Endothelial cell of umbilical vein (primary cell): ENCODE measurements at regions not wholly inside any gene's neighbourhood (a gene's known extent, or its start where the extent isn't known, plus 50 kb on each side); places are given as distances from the start of the nearest gene placed in this dataset.

Source experiments
- BruUV-seq: library from RNA; stranded (reverse); fragments of 400-500 nt; replicated peaks from 2 replicates; lab custom pipeline; 2021; lab: Mats Ljungman, UMichigan
- CTCF ChIA-PET: fragments of 300-600, 350-600 bp; sonication (Branson Sonifier 250); formaldehyde crosslinking; loops from one replicate; lab custom pipeline; 2021; ENCODE audit warnings: antibody characterized with exemption, inconsistent platforms; lab: Charles Lee
- POLR2A ChIA-PET: fragments of 300-600, 350-600 bp; sonication (Branson Sonifier 250); formaldehyde crosslinking; loops from one replicate; lab custom pipeline; 2021; ENCODE audit warnings: antibody characterized with exemption, inconsistent platforms; lab: Charles Lee
- DNase-seq: peaks from one replicate; pipeline ENCODE4 v3.0.0-alpha.2; 2011; ENCODE audit warnings: low read depth, low spot score
- FAIRE-seq: peaks from 2 replicates; lab custom pipeline; 2011; peaks lifted over from hg19 to GRCh38; lab: Jason Lieb, UNC
- H2AFZ ChIP-seq: 2 replicates; pipeline ENCODE4 v1.6.0; 2012; ENCODE audit warnings: low read depth, low read length, control low read depth, inconsistent platforms
- H3K27ac ChIP-seq: 2 replicates; pipeline ENCODE4 v1.5.1; 2011; ENCODE audit warnings: low read depth, mild to moderate bottlenecking, control low read depth, low read length, moderate library complexity; ENCODE audit not compliant: insufficient read depth
- H3K27me3 ChIP-seq, 2 experiments: 2 replicates each; pipeline versions ENCODE4 v1.6.0 to v1.6.1; 2011; ENCODE audit warnings: low read length in 2 of 2, mixed read lengths in 1 of 2; ENCODE audit not compliant: control insufficient read depth in 2 of 2, insufficient read depth in 2 of 2
- H3K36me3 ChIP-seq, 2 experiments: 2 replicates in 1 of 2; 3 replicates in 1 of 2; pipeline ENCODE4 v1.5.1; 2011; ENCODE audit warnings: low read length in 2 of 2, mild to moderate bottlenecking in 1 of 2, moderate library complexity in 1 of 2; ENCODE audit not compliant: control insufficient read depth in 2 of 2, insufficient read depth in 2 of 2; ENCODE audit errors: extremely low read depth in 1 of 2
- H3K4me1 ChIP-seq: 3 replicates; pipeline ENCODE4 v1.5.1; 2011; ENCODE audit warnings: mild to moderate bottlenecking, low read length; ENCODE audit not compliant: control insufficient read depth, insufficient read depth; ENCODE audit errors: extremely low read depth
- H3K4me2 ChIP-seq: 2 replicates; pipeline ENCODE4 v1.6.1; 2011; ENCODE audit warnings: low read length, control low read depth, mixed read lengths; ENCODE audit not compliant: insufficient read depth
- H3K4me3 ChIP-seq, 3 experiments: fragments of 200-600 bp in 1 of 3; sonication (generic), shearing (Covaris generic) in 1 of 3; replicated peaks in 1 of 3; 2 replicates each; pipeline ENCODE4 v1.5.1; 2011 to 2016; ENCODE audit warnings: control low read depth in 3 of 3, low read length in 3 of 3, mild to moderate bottlenecking in 2 of 3, inconsistent platforms in 1 of 3, low read depth in 1 of 3, moderate library complexity in 1 of 3; ENCODE audit not compliant: insufficient read depth in 1 of 3
- H3K79me2 ChIP-seq: 2 replicates; pipeline ENCODE4 v1.6.0; 2012; ENCODE audit warnings: low read length, inconsistent platforms; ENCODE audit not compliant: control insufficient read depth, insufficient read depth
- H3K9ac ChIP-seq: replicated peaks from 2 replicates; pipeline ENCODE3; 2011; ENCODE audit warnings: low read length, control low read depth; ENCODE audit not compliant: insufficient read depth; ENCODE audit errors: extremely low read depth
- H3K9me1 ChIP-seq: replicated peaks from 3 replicates; pipeline ENCODE4 v1.6.0; 2011; ENCODE audit warnings: mild to moderate bottlenecking, low read length; ENCODE audit not compliant: control insufficient read depth, insufficient read depth; ENCODE audit errors: extremely low read depth
- H3K9me3 ChIP-seq: replicated peaks from 2 replicates; pipeline ENCODE4 v1.5.1; 2012; ENCODE audit warnings: low read length, inconsistent platforms; ENCODE audit not compliant: control insufficient read depth, insufficient read depth
- H4K20me1 ChIP-seq: replicated peaks from 2 replicates; pipeline ENCODE3; 2011; ENCODE audit warnings: mild to moderate bottlenecking, low read length; ENCODE audit not compliant: control insufficient read depth, insufficient read depth; ENCODE audit errors: extremely low read depth
- CTCF ChIP-seq, 2 donors: IDR thresholded peaks; 1 replicate in 1 of 2; 2 replicates in 1 of 2; pipeline ENCODE4 v1.5.1; 2011; ENCODE audit warnings: low read length in 2 of 2, mild to moderate bottlenecking in 2 of 2, moderate library complexity in 2 of 2, control low read depth in 1 of 2, inconsistent platforms in 1 of 2, low read depth in 1 of 2; ENCODE audit not compliant: insufficient read depth in 1 of 2; ENCODE audit errors: extremely low read depth in 1 of 2
- EZH2 ChIP-seq: IDR thresholded peaks from 2 replicates; pipeline ENCODE4 v1.6.1; 2012; ENCODE audit warnings: borderline replicate concordance, low read depth, mild to moderate bottlenecking, moderate library complexity, low read length, inconsistent platforms; ENCODE audit not compliant: severe bottlenecking
- GATA2 ChIP-seq: IDR thresholded peaks from 2 replicates; pipeline ENCODE4 v1.7.0; 2011; ENCODE audit warnings: low read depth, mild to moderate bottlenecking, moderate library complexity, mixed read lengths, low read length; ENCODE audit not compliant: insufficient read length, insufficient read depth
- MYC ChIP-seq: IDR thresholded peaks from one replicate; pipeline ENCODE4 v1.6.1; 2011; ENCODE audit warnings: mild to moderate bottlenecking, low read depth, low read length
- POLR2A ChIP-seq: IDR thresholded peaks from 2 replicates; pipeline ENCODE4 v1.6.1; 2012; ENCODE audit warnings: low read depth, mild to moderate bottlenecking, control low read depth, low read length
- POLR2AphosphoS5 ChIP-seq: IDR thresholded peaks from 2 replicates; pipeline ENCODE4 v1.6.1; 2012; ENCODE audit warnings: low read depth, mild to moderate bottlenecking, control low read depth, low read length, moderate library complexity; ENCODE audit not compliant: insufficient read depth
- dilution Hi-C: fragments of 300-500 bp; cut with MboI; formaldehyde crosslinking; loops from one replicate; pipeline ENCODE4 v1.15.0; 2019; ENCODE audit warnings: low sequenced_read_pairs; ENCODE audit not compliant: extremely low pct_ligation_motif_present
- intact Hi-C: fragments of 100-400 bp; cut with micrococcal nuclease; formaldehyde crosslinking; loops from one replicate; pipeline ENCODE4 v1.10.0; 2022

GRCh38 chr5:39697881-39698280 is 273.1 kb upstream of the DAB2 start:
- H3K9ac ChIP-seq, result no peak overlapping the region
- H3K4me3 ChIP-seq, result no peak overlapping the region
- CTCF ChIA-PET, result no interaction called here
- no peak overlapping the region for H3K27ac ChIP-seq
- no peak overlapping the region for H2AFZ ChIP-seq
- H3K4me1 ChIP-seq, result no peaks in the 10 kb centered on the region
- no peak for FAIRE-seq
- no peaks in the 10 kb centered on the region for H3K79me2 ChIP-seq
- H3K36me3 ChIP-seq, result no peaks in the 10 kb centered on the region
- no peaks in the 10 kb centered on the region for H4K20me1 ChIP-seq
- TF ChIP-seq GATA2, result no peak
- TF ChIP-seq POLR2A, result no peak
- POLR2A ChIA-PET, result no interaction called here
- dilution Hi-C loops, result no loop called here
- no peaks in the 10 kb centered on the region for H3K27me3 ChIP-seq
- H3K9me3 ChIP-seq, result no peaks in the 10 kb centered on the region
- intact Hi-C loops, result loop anchor here (5.0 kb wide), 1 partner anchor 121 kb away; no protein-coding TSS in a partner anchor
- H3K9me1 ChIP-seq, result no peaks in the 10 kb centered on the region
- no peak overlapping the region for H3K4me2 ChIP-seq
- no TSS peak for BruUV-seq
- no peak for DNase-seq

- intact Hi-C loops, result loop anchor here (5.0 kb wide), 1 partner anchor 120 kb away; no protein-coding TSS in a partner anchor
- Histone ChIP-seq H3K4me1 (no peaks in the 10 kb centered on the region), H3K79me2 (no peaks in the 10 kb centered on the region), H4K20me1 (no peaks in the 10 kb centered on the region), H3K4me3 (no peak overlapping the region), H3K36me3 (no peaks in the 10 kb centered on the region), H3K4me2 (no peak overlapping the region), H3K27ac (no peak overlapping the region), H3K27me3 (no peaks in the 10 kb centered on the region), H3K9me1 (no peaks in the 10 kb centered on the region), H3K9me3 (no peaks in the 10 kb centered on the region), H3K9ac (no peak overlapping the region), H2AFZ (no peak overlapping the region)
- ChIA-PET POLR2A (no interaction called here), CTCF (interaction anchor here (1.7 kb wide), 1 partner anchor 15 kb away, joined by 3 read pairs; no protein-coding TSS in a partner anchor)
- DNase-seq (no peak), FAIRE-seq (no peak)
- dilution Hi-C loops, result no loop called here
- no peak for TF ChIP-seq CTCF (IDR thresholded peaks at IDR 0.05; ENCODE audit: extremely low read depth in 1 of 2, insufficient read depth in 1 of 2, low read depth in 1 of 2, low read length in 2 of 2)
- TF ChIP-seq POLR2A, result no peak
- TF ChIP-seq MYC, result no peak
- no peak for TF ChIP-seq EZH2
- no peak for TF ChIP-seq POLR2AphosphoS5
- BruUV-seq, result no TSS peak
Measured at GRCh38 chr5:39696672-39697398, 272.1 kb upstream of the DAB2 start.
